ENCODE measurements at regions not wholly inside any gene's neighbourhood (a gene's known extent, or its start where the extent isn't known, plus 50 kb on each side); places are given as distances from the start of the nearest gene placed in this dataset.
"Not testable (repeated sequence)": the region's sequence is repeated elsewhere in the genome, so short reads cannot be mapped to it uniquely, and the experiment has no call there.

DNA sequence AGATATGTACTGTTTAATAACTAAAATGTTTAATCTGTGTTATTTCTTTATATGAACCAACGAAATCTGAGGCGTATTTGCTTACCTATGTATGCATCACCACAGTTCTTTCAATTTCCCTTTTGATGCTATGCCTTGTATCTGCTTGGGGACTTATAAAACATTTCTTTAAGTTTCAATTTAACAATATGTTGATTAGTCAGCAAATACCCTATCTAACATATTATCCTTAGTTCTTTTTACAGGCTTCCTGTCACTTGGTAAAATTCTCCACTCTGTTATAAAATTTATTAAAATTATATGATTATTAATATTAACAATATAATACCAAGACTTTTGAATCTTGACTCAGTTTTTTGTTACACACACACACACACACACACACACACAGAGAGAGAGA, 174.3 kb downstream of the CPS1 start:
- DNase-seq (ENCODE audit: low read depth), result no peak
- H3K4me3 ChIP-seq (ENCODE audit: low read depth, low read length), result no peak overlapping the region
- TF ChIP-seq, protein P1, sequence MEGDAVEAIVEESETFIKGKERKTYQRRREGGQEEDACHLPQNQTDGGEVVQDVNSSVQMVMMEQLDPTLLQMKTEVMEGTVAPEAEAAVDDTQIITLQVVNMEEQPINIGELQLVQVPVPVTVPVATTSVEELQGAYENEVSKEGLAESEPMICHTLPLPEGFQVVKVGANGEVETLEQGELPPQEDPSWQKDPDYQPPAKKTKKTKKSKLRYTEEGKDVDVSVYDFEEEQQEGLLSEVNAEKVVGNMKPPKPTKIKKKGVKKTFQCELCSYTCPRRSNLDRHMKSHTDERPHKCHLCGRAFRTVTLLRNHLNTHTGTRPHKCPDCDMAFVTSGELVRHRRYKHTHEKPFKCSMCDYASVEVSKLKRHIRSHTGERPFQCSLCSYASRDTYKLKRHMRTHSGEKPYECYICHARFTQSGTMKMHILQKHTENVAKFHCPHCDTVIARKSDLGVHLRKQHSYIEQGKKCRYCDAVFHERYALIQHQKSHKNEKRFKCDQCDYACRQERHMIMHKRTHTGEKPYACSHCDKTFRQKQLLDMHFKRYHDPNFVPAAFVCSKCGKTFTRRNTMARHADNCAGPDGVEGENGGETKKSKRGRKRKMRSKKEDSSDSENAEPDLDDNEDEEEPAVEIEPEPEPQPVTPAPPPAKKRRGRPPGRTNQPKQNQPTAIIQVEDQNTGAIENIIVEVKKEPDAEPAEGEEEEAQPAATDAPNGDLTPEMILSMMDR (IDR thresholded peaks at IDR 0.05; ENCODE audit: low read depth, low read length), result no peak
- TF ChIP-seq, protein P2, sequence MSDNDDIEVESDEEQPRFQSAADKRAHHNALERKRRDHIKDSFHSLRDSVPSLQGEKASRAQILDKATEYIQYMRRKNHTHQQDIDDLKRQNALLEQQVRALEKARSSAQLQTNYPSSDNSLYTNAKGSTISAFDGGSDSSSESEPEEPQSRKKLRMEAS (IDR thresholded peaks at IDR 0.05; ENCODE audit: low read depth, low read length), result no peak
- no peak for TF ChIP-seq POLR2A (IDR thresholded peaks at IDR 0.05; ENCODE audit: extremely low read depth, insufficient read length)

DNA sequence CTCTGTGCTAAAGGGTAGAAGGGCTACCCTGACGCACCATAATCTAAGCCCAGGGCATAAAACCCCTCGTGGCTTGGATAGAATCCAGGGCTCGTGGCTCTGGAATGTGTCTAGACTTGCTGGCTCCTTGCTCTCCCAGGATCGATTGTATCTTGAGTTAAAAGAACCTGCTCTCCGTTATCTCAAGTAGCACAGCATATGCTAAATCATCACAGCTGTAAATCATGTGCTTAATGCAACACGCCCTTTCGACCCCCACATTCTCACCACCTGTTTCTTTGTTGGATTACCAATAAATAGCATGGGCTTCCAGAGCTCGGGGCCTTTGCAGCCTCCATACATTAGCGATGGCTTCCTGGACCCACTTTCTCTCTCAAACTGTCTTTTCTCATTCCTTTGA, 190.4 kb downstream of the CPS1 start:
- not testable (repeated sequence) for DNase-seq (ENCODE audit: low read depth); H3K4me3 ChIP-seq (ENCODE audit: low read depth, low read length)

DNA sequence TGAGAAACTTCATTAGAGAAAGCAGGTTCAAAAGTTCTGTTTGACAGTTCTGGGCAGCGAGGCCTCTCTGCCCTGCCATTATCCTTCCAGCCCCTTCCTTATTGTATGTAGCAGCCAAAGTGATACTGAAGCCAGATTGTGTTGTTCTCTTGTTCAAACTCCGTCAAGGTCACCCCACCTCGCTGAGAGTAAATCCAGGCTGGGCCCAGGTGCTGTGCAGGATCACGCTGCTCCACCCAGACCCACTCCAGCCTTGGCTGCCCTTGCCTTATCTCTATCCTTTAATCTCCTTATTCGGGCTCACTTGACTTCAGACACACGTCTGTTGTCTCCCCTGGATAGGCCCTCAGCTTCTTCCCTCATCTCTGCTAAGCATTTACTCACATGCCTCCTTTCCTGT, 196.1 kb downstream of the CPS1 start:
- TF ChIP-seq, protein P2 (IDR thresholded peaks at IDR 0.05; ENCODE audit: low read depth, low read length), result no peak
- TF ChIP-seq, protein P1 (IDR thresholded peaks at IDR 0.05; ENCODE audit: low read depth, low read length), result no peak
- TF ChIP-seq MYC (IDR thresholded peaks at IDR 0.05; ENCODE audit: low read depth, low read length) (no peak), POLR2A (IDR thresholded peaks at IDR 0.05; ENCODE audit: extremely low read depth, insufficient read length) (no peak)
- no peak overlapping the region for H3K4me3 ChIP-seq (ENCODE audit: low read depth, low read length)
- no peak for DNase-seq (ENCODE audit: low read depth)

DNA sequence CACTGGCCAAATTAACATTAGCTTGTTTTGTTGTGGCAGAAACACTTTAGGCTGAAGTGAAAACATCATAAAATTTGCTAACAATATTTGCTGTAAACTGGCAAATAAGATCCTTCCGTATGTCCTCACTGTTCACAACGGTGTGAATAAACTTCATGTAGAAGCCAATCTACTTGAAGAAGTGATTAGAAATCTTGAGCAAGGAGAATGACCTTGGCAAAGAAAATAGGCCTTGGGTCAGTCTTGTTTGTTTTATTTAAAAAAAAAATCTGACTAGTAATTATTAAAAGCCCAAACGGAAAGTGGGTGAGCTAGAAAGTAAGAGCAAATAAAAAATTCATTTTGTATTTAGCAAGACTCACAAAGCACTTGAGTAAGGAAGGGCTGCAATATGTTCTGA, 197.0 kb downstream of the CPS1 start:
- no peak for DNase-seq (ENCODE audit: low read depth)
- TF ChIP-seq MYC (IDR thresholded peaks at IDR 0.05; ENCODE audit: low read depth, low read length), result no peak
- TF ChIP-seq, protein P1 (IDR thresholded peaks at IDR 0.05; ENCODE audit: low read depth, low read length), result no peak
- no peak for TF ChIP-seq POLR2A (IDR thresholded peaks at IDR 0.05; ENCODE audit: extremely low read depth, insufficient read length)
- TF ChIP-seq, protein P2 (IDR thresholded peaks at IDR 0.05; ENCODE audit: low read depth, low read length), result no peak
- H3K4me3 ChIP-seq (ENCODE audit: low read depth, low read length), result no peak overlapping the region

DNA sequence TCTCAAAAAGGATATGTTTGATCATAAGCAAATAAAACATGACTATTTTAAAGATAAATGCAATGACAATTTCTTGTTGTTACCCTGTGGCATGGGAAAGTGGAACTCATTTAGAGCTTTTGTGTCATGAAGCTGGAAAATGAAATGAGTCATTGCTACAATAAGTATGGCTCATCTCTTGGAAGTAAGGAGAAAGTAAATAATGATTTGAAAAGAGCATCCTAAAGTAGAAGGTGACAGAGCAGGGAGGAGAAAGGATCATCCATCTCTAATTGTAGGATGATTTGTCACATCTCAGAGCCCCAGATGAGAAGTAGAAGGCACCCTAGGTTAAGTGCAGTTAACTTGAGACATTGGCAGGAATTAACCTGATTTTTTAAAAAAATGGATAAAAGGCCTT, 200.5 kb downstream of the CPS1 start:
- TF ChIP-seq, protein P1 (IDR thresholded peaks at IDR 0.05; ENCODE audit: low read depth, low read length), result no peak
- TF ChIP-seq, protein P2 (IDR thresholded peaks at IDR 0.05; ENCODE audit: low read depth, low read length), result no peak
- no peak for TF ChIP-seq MYC (IDR thresholded peaks at IDR 0.05; ENCODE audit: low read depth, low read length)
- DNase-seq (ENCODE audit: low read depth), result no peak
- H3K4me3 ChIP-seq (ENCODE audit: low read depth, low read length), result no peak overlapping the region

DNA sequence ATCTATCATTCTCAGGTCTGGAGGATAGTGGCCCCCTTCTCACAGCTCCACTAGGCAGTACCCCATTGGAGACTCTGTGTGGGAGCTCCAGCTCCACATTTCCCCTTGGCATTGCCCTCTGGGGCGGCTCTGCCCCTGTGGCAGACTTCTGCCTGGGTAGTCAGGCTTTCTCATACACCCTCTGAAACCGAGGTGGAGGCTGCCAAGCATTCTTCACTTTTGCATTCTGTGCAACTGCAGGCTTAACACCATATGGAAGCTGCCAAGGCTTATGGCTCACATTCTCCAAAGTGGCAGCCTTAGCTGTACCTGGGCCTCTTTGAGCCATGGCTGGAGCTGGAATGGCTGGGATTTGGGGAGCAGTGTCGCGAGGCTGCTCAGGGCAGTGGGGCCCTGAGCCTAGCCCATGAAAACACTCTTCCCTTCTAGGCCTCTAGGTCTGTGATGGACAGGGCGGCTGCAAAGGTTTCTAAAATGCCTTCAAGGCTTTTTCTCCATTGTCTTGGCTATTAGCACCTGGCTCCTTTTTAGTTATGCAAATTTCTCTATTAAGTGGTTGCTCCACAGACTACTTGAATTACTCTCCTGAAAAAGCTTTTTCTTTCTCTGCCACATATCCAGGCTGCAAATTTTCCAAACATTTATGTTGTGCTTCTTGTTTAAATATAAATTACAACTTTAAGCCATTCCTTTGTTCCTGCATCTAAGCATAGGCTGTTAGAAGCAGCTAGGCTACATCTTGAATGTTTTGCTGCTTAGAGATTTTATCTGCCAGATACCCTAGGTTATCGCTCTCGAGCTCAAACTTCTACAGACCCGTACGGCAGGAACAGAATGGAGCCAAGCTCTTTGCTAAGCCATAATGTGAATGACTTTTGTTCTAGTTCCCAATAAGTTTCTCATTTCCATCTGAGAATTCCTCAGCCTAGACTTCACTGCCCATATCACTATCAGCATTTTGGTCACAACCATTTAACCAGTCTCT, 206.5 kb downstream of the CPS1 start:
- no peak for DNase-seq (ENCODE audit: low read depth)

More for the DNA sequence above, 206.5 kb downstream of the CPS1 start:
- TF ChIP-seq POLR2A (IDR thresholded peaks at IDR 0.05; ENCODE audit: extremely low read depth, insufficient read length) (no peak), MYC (IDR thresholded peaks at IDR 0.05; ENCODE audit: low read depth, low read length) (no peak)
- TF ChIP-seq, protein P2 (IDR thresholded peaks at IDR 0.05; ENCODE audit: low read depth, low read length), result no peak
- TF ChIP-seq, protein P1 (IDR thresholded peaks at IDR 0.05; ENCODE audit: low read depth, low read length), result no peak
- H3K4me3 ChIP-seq (ENCODE audit: low read depth, low read length), result no peak overlapping the region

Data from NB4 (cell line).